ENCODE measurements at regions not wholly inside any gene's neighbourhood (a gene's known extent, or its start where the extent isn't known, plus 50 kb on each side); places are given as distances from the start of the nearest gene placed in this dataset.

DNA sequence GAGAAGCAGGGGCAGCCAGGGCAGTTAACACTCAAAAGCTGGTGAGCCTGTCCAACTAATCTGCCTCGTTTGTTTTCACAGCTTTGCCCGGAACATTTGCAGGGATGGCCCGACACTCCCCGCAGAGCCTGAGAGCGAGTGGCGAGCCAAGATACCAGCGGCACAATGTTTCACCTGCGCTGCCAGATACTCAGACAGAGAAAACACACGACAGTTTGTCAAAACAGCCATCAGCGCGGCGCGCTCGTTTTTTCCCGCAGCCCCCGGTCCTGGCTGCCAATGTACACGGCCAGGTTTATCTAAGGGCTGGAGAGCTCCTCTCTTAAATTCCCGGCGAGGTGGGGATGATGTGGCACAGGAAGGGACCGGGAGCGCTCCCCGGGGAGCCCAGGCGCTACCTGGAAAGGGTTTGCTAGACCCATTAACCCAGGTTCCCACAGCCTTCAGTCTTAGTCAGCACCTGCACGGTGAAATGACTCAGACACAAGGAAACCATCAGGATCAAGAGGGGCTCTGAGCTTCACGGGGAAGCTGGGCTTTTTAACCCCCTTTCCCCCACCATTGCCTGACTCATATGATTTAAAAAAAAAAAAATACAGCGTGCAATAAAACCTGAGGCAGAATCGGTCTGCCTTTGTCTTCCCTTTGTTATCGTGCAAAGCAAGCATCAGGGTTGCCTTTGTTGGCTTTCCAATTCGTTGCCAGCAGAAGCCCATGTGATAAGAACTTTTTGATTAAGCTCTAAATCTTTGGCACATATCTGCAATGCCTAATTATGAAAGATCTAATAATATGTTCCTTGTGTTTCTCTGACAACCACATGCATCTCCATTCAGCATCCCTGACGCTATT lies 186.2 kb downstream of the EFNB2 start:
- Histone ChIP-seq H4K20me1 (ENCODE audit: insufficient read depth, low read length) (no peaks in the 10 kb centered on the region), H3K4me3 (ENCODE audit: insufficient read depth, low read length) (peak overlapping the region; percentile 65)
- no peak for DNase-seq (ENCODE audit: insufficient read length, low spot score, missing footprints)

GRCh38 chr13:106348075-106348840 lies 187.2 kb downstream of the EFNB2 start:
- no peak overlapping the region for H2AFZ ChIP-seq (ENCODE audit: low read length)
- no peaks in the 10 kb centered on the region for H3K9me3 ChIP-seq (ENCODE audit: low read depth, low read length)
- H3K79me2 ChIP-seq (ENCODE audit: insufficient read depth, low read length): no peaks in the 10 kb centered on the region
- H3K4me3 ChIP-seq (ENCODE audit: insufficient read depth, low read length): no peak overlapping the region
- no peak overlapping the region for H3K4me2 ChIP-seq (ENCODE audit: insufficient read depth, low read length)
- TF ChIP-seq, protein P1, sequence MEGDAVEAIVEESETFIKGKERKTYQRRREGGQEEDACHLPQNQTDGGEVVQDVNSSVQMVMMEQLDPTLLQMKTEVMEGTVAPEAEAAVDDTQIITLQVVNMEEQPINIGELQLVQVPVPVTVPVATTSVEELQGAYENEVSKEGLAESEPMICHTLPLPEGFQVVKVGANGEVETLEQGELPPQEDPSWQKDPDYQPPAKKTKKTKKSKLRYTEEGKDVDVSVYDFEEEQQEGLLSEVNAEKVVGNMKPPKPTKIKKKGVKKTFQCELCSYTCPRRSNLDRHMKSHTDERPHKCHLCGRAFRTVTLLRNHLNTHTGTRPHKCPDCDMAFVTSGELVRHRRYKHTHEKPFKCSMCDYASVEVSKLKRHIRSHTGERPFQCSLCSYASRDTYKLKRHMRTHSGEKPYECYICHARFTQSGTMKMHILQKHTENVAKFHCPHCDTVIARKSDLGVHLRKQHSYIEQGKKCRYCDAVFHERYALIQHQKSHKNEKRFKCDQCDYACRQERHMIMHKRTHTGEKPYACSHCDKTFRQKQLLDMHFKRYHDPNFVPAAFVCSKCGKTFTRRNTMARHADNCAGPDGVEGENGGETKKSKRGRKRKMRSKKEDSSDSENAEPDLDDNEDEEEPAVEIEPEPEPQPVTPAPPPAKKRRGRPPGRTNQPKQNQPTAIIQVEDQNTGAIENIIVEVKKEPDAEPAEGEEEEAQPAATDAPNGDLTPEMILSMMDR (IDR thresholded peaks at IDR 0.05; ENCODE audit: extremely low read depth, low read depth, low read length): no peak
- H3K36me3 ChIP-seq (ENCODE audit: insufficient read depth, low read length): no peaks in the 10 kb centered on the region
- H3K27ac ChIP-seq (ENCODE audit: low read depth, low read length): no peak overlapping the region
- peaks cover 23% of the 10 kb centered on the region for H3K27me3 ChIP-seq (ENCODE audit: insufficient read depth, low read length)
- peaks cover 16% of the 10 kb centered on the region for H3K4me1 ChIP-seq (ENCODE audit: insufficient read depth, low read length)
- DNase-seq (ENCODE audit: insufficient read length, low spot score, missing footprints): peak; percentile 65
- no peaks in the 10 kb centered on the region for H4K20me1 ChIP-seq (ENCODE audit: insufficient read depth, low read length)

More for the DNA sequence above, 186.2 kb downstream of the EFNB2 start:
- H3K4me1 ChIP-seq (ENCODE audit: insufficient read depth, low read length): peaks cover 15% of the 10 kb centered on the region
- H3K27me3 ChIP-seq (ENCODE audit: insufficient read depth, low read length): peaks cover 23% of the 10 kb centered on the region
- H2AFZ ChIP-seq (ENCODE audit: low read length): peak overlapping the region; percentile 77
- no peaks in the 10 kb centered on the region for H3K9me3 ChIP-seq (ENCODE audit: low read depth, low read length)
- no peaks in the 10 kb centered on the region for H3K79me2 ChIP-seq (ENCODE audit: insufficient read depth, low read length)
- peak overlapping the region; percentile 74 for H3K4me2 ChIP-seq (ENCODE audit: insufficient read depth, low read length)
- TF ChIP-seq, protein P1 (IDR thresholded peaks at IDR 0.05; ENCODE audit: extremely low read depth, low read depth, low read length): no peak
- H3K27ac ChIP-seq (ENCODE audit: low read depth, low read length): no peak overlapping the region
- H3K36me3 ChIP-seq (ENCODE audit: insufficient read depth, low read length): no peaks in the 10 kb centered on the region

- no peaks in the 10 kb centered on the region for H3K36me3 ChIP-seq (ENCODE audit: insufficient read depth, low read length)
- peak; percentile 63 for DNase-seq (ENCODE audit: insufficient read length, low spot score, missing footprints)
- peak overlapping the region; percentile 89 for H2AFZ ChIP-seq (ENCODE audit: low read length)
- H3K4me2 ChIP-seq (ENCODE audit: insufficient read depth, low read length): peak overlapping the region; percentile 82
- TF ChIP-seq, protein P1 (IDR thresholded peaks at IDR 0.05; ENCODE audit: extremely low read depth, low read depth, low read length): no peak
- H3K4me3 ChIP-seq (ENCODE audit: insufficient read depth, low read length): peak overlapping the region; percentile 58
- no peak overlapping the region for H3K27ac ChIP-seq (ENCODE audit: low read depth, low read length)
- H3K4me1 ChIP-seq (ENCODE audit: insufficient read depth, low read length): peaks cover 12% of the 10 kb centered on the region
- peaks cover 11% of the 10 kb centered on the region for H3K27me3 ChIP-seq (ENCODE audit: insufficient read depth, low read length)
- H4K20me1 ChIP-seq (ENCODE audit: insufficient read depth, low read length): no peaks in the 10 kb centered on the region
- no peaks in the 10 kb centered on the region for H3K79me2 ChIP-seq (ENCODE audit: insufficient read depth, low read length)
- peaks cover 3% of the 10 kb centered on the region for H3K9me3 ChIP-seq (ENCODE audit: low read depth, low read length)
These were observed 191.1 kb downstream of the EFNB2 start for GRCh38 chr13:106344342-106344741.

GRCh38 chr13:106343836-106344235 lies 191.6 kb downstream of the EFNB2 start:
- peak overlapping the region; percentile 89 for H2AFZ ChIP-seq (ENCODE audit: low read length)
- H3K27ac ChIP-seq (ENCODE audit: low read depth, low read length): no peak overlapping the region
- H3K4me3 ChIP-seq (ENCODE audit: insufficient read depth, low read length): peak overlapping the region; percentile 58
- no peaks in the 10 kb centered on the region for H3K36me3 ChIP-seq (ENCODE audit: insufficient read depth, low read length)
- H4K20me1 ChIP-seq (ENCODE audit: insufficient read depth, low read length): no peaks in the 10 kb centered on the region
- H3K4me1 ChIP-seq (ENCODE audit: insufficient read depth, low read length): peaks cover 8% of the 10 kb centered on the region
- no peaks in the 10 kb centered on the region for H3K79me2 ChIP-seq (ENCODE audit: insufficient read depth, low read length)
- peak overlapping the region; percentile 82 for H3K4me2 ChIP-seq (ENCODE audit: insufficient read depth, low read length)
- TF ChIP-seq, protein P1 (IDR thresholded peaks at IDR 0.05; ENCODE audit: extremely low read depth, low read depth, low read length): no peak
- no peak for DNase-seq (ENCODE audit: insufficient read length, low spot score, missing footprints)
- peaks cover 7% of the 10 kb centered on the region for H3K27me3 ChIP-seq (ENCODE audit: insufficient read depth, low read length)
- peaks cover 3% of the 10 kb centered on the region for H3K9me3 ChIP-seq (ENCODE audit: low read depth, low read length)

Measured in osteoblast (primary cell).